GM12865 (cell line): ENCODE measurements at regions not wholly inside any gene's neighbourhood (a gene's known extent, or its start where the extent isn't known, plus 50 kb on each side); places are given as distances from the start of the nearest gene placed in this dataset.

Experiments
- DNase-seq: peaks from one replicate; pipeline ENCODE4 v3.0.0; 2010; ENCODE audit warnings: low read depth
- H3K4me3 ChIP-seq: 2 replicates; pipeline ENCODE4 v1.5.1; 2011; ENCODE audit warnings: mild to moderate bottlenecking, low read depth, low read length, control low read depth
- CTCF ChIP-seq: IDR thresholded peaks from 2 replicates; pipeline ENCODE4 v1.5.1; 2011; ENCODE audit warnings: low read length, control low read depth, low read depth, inconsistent platforms; ENCODE audit not compliant: insufficient read depth; ENCODE audit errors: missing control alignments

GRCh38 chrX:117335209-117335608, 781.4 kb downstream of the KLHL13 start:
- DNase-seq, result no peak
- TF ChIP-seq CTCF, result no peak
- H3K4me3 ChIP-seq, result no peak overlapping the region

- TF ChIP-seq CTCF, result no peak
- no peak overlapping the region for H3K4me3 ChIP-seq
- no peak for DNase-seq
Measured at GRCh38 chrX:117327373-117327772, 789.2 kb downstream of the KLHL13 start.

GRCh38 chrX:117325706-117326105, 790.9 kb downstream of the KLHL13 start:
- H3K4me3 ChIP-seq, result no peak overlapping the region
- TF ChIP-seq CTCF, result no peak
- no peak for DNase-seq

GRCh38 chrX:117305168-117305766, 811.3 kb downstream of the KLHL13 start:
- no peak overlapping the region for H3K4me3 ChIP-seq
- TF ChIP-seq CTCF, result no peak
- no peak for DNase-seq

- DNase-seq, result no peak
- no peak overlapping the region for H3K4me3 ChIP-seq
- no peak for TF ChIP-seq CTCF
Measured at GRCh38 chrX:117301086-117301485, 815.5 kb downstream of the KLHL13 start.

- TF ChIP-seq CTCF, result no peak
- DNase-seq, result no peak
- no peak overlapping the region for H3K4me3 ChIP-seq
Measured at GRCh38 chrX:117291760-117292159, 824.9 kb downstream of the KLHL13 start.

GRCh38 chrX:117274965-117275364, 812.2 kb upstream of the CT83 start:
- TF ChIP-seq CTCF, result no peak
- no peak overlapping the region for H3K4me3 ChIP-seq
- DNase-seq, result no peak
